HG03025 (cell line): ENCODE measurements at regions not wholly inside any gene's neighbourhood (a gene's known extent, or its start where the extent isn't known, plus 50 kb on each side); places are given as distances from the start of the nearest gene placed in this dataset.
"Not testable (repeated sequence)": the region's sequence is repeated elsewhere in the genome, so short reads cannot be mapped to it uniquely, and the experiment has no call there.

Experiments
- ATAC-seq: cut with Tn5 transposase; IDR thresholded peaks from one replicate; pipeline ENCODE4 v1.9.1; 2021; ENCODE audit warnings: mild to moderate bottlenecking, moderate library complexity; ENCODE audit not compliant: unreplicated experiment, low FRiP score

DNA sequence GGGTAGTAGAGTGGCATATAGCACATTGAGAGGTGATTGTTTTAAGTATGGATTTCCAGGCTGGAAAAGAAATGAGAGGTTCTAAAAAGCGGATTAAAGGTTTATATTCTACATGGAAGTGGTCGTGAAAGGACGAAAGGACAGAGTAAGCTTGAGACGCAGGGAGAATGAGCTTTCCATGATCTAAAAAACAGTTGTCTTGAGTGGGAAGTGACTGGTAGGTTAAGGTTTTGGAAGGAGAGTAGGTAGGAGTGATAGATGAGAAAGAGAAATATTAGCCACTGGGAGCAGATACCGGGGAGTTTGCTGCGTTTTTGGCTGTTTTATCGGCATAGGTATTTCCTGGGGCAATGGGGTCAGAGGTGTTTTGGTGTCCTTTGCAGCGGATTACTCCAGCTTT, 750.6 kb upstream of the ADGRB3 start:
- ATAC-seq, result no peak

DNA sequence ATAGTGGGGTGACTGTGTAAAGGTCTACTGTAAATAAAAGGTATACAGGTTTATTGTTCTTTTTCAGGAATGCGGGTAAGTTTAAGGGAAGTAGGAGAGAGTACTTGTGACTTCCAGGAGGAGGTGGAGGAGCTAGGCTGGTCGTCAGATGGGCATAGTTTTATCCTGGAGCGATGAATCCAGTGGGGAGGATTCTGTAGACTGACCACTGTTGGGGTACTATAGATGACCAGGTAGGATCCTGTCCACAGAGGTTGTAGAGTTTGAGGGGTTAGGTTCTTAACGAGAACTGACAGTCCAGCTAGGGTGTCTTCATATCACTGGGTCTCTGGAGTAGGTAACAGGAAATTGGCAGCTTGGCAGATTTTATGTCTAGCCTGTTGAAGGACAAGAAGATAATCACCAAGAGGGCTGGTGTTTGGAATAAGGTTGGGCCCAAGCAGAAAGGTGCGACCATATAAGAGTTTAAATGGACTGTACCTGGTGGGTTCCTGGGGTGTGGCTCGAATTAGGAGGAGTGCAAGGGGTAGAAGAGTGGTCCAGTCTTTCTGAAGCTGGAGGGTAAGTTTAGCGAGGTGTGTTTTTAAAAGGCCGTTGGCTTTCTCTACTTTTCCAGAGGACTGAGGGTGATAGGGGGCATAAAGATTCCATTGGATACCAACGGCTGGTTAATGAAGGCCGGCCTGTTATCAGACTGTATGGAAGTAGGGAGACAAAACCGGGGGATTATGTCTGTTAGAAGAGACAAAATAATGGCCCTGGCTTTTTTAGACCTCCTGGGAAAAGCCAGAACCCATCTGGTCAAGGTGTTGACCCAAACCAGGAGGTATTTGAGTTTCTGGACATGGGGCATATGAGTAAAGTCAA, 751.3 kb upstream of the ADGRB3 start:
- ATAC-seq, result no peak

DNA sequence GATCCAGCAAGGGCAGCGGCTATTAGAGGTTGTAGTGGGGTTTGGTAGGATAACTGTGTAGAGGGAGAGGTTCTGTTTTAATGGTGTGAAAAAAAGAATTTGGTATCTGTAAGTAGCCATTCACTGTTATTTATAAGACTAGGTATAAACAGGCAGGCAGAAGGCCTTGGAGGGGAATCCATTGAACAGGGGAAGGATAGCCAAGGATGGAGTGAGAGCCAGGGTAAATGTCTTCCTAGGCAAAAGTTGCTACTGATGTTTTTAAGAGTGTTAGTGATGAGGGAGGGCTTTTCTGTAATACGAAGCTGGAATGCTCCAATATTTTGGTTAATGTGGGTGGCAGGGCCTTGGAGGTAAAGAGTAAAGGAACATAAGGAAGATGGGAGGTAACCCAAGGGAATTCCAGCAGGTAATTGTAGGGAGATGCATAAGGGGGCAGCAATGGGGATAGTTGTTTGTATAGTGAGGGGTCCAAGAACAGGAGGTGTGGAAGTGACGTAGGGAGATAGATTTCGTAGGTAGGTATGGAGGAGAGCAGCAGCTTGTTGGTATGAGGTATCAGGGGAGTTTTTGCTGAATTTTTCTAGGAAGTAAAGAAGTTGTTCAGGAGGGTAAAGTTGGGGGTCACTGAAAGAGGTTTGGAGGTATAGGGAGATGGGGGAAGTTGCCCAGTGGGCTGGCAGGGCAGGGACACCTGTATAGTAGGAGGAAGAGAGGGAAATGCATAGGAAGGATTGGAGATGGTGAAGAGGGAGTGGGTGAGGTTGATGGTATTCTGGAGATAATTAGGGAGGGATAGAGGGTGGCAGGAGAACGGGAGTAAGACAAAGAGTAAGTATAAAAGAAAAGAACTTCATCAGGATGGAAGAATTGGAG, 752.4 kb upstream of the ADGRB3 start:
- ATAC-seq, result no peak

DNA sequence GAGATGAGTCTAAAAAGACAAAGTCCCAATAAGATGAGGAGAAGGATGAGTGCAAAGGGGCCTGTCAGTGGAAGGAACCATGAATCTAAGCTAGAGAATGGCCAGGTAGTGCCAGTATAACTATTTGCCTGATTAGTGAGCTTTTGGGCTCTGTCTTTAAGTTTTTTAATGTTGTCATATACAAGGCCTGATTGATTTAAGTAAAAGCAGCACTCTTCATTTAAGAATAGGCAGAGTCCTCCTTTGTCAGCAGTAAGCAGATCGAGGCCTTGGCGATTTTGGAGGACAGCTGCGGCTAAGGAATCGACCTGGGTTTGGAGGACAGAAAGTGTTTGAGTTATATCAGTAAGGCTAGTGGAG, 753.4 kb upstream of the ADGRB3 start:
- no peak for ATAC-seq

DNA sequence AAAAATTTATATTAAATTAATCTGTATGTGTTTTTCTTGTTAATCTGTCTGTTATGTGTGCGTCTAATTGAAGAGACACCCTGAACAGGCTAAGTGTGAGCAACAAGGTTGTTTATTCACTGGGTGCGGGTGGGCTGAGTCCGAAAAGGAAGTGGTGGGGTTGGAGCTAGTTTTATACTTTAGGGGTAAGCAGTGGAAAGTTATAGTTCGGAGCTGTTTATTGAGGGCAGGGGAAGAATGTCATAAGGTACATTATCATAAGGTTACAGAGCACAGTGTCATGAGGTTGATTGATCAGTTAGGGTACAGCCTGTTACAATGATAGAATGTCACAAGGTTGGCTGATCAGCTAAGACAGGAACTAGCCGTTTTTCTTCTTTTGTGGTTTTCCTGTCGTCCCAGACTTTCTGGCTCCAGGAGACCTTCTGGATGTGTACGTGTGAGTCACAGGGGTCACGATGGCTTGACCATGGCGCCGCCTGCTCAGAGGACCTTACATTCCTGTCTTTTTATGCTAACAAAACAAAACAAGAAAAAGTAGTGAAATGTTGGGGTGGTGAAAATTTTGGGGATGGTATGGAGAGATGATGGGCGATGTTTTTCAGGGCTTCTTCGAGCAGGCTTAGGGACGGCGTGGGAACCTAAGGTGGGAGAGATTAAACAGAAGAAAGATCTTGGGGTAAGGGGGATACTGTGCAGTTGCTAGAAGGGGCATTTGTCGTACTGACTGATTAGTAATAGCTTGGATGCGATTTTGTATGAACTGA, 754.0 kb upstream of the ADGRB3 start:
- no peak for ATAC-seq

DNA sequence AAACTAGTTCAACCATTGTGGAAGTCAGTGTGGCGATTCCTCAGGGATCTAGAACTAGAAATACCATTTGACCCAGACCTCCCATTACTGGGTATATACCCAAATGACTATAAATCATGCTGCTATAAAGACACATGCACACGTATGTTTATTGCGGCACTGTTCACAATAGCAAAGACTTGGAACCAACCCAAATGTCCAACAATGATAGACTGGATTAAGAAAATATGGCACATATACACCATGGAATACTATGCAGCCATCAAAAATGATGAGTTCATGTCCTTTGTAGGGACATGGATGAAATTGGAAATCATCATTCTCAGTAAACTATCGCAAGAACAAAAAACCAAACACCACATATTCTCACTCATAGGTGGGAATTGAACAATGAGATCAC, 754.7 kb upstream of the ADGRB3 start:
- ATAC-seq, result not testable (repeated sequence)

DNA sequence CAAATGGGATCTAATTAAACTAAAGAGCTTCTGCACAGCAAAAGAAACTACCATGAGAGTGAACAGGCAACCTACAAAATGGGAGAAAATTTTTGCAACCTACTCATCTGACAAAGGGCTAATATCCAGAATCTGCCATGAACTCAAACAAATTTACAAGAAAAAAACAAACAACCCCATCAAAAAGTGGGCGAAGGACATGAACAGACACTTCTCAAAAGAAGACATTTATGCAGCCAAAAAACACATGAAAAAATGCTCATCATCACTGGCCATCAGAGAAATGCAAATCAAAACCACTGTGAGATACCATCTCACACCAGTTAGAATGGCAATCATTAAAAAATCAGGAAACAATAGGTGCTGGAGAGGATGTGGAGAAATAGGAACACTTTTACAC, 755.2 kb upstream of the ADGRB3 start:
- ATAC-seq, result not testable (repeated sequence)

DNA sequence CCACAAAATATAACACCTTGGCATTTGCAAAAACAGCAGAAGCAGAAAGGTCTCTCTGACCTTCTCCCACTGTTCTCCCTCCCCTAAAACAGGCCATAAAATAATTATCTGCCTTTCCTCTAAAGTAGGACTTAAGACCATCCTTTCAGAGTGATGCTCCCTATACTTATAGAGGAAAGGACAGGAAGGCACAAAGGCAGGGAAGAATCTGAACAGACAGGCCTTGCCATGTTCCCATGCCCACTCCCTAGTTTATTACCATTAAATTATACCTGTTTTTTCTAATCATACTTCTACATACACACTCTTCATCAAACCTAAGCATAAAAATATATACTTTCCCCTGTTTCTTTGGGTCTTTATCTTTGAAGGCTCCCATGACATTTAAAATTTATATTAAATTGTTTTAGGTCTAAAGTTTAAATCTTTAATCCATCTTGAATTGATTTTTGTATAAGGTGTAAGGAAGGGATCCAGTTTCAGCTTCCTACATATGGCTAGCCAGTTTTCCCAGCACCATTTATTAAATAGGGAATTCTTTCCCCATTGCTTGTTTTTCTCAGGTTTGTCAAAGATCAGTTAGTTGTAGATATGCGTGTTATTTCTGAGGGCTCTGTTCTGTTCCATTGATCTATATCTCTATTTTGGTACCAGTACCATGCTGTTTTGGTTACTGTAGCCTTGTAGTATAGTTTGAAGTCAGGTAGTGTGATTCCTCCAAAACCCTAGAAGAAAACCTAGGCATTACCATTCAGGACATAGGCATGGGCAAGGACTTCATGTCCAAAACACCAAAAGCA, 755.8 kb upstream of the ADGRB3 start:
- ATAC-seq, result not testable (repeated sequence)

DNA sequence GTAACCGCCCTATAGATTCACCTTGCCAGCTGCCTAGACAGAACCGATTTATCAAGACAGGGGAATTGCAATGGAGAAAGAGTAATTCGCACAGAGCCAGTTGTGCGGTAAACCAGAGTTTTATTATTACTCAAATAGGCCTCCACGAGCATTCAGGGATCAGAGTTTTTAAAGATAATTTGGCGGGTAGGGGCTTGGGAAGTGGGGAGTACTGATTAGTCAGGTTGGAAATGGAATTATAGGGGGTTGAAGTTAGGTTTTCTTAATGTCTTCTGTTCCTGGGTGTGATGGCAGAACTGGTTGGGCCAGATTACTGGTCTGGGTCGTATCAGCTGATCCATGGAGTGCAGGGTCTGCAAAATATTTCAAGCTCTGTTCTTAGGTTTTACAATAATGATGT, 756.9 kb upstream of the ADGRB3 start:
- ATAC-seq, result not testable (repeated sequence)

DNA sequence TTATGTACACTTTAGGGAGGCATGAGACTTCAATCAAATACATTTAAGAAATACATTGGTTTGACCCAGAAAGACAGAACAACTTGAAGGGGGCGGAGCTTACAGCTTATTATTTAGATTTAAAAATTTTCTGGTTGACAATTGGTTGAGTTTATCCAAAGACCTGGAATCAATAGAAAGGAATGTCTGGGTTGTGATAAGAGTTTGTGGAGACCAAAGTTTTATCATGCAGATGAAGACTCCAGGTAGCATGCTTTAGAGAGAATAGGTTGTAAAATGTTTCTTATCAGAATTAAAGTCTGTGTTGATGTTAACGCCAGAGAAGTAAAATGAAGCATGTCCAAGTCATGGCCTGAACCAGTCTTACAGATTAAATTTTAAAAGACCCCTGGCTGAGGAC, 757.8 kb upstream of the ADGRB3 start:
- ATAC-seq, result no peak

DNA sequence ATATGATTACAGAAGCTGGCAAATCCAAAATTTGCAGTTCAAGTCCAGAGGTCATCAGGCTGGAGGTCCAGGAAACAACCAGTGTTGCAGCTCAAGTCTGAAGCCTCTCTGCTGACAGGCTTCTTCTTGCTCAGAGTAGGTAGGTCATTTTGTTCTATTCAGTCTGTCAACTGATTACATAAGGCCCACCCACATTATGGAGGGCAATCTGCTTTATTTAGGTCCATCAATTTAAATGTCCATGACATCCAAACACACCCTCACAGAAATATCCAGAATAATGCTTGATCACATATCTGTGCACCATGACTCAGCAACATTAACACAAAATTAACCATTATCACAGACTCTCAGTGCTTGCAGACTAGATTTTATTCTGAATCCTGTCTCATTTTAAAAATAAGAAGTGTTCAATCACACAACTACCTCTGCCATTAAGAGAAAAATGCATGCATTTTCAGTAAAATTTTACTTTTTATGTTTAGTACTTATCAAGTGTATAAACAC, 759.2 kb upstream of the ADGRB3 start:
- ATAC-seq, result no peak

DNA sequence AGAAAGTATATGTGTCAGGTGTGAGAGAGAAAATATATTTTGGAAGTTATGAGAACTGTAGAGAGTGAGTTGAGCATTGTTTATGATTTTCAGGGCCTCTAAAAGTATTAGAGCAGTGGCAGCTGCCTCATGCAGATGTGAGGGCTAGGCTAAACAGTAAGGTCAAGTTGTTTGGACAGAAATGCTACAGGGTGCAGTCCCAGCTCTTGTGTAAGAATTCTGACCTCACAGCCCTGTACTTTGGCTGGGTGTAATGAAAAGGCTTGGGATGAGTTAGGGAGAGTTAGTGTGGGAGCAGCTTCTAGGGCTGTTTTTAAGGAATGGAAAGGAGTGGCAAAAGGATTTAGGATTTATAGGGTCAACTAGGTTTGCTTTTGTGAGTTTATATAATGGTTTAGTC, 764.8 kb upstream of the ADGRB3 start:
- no peak for ATAC-seq

DNA sequence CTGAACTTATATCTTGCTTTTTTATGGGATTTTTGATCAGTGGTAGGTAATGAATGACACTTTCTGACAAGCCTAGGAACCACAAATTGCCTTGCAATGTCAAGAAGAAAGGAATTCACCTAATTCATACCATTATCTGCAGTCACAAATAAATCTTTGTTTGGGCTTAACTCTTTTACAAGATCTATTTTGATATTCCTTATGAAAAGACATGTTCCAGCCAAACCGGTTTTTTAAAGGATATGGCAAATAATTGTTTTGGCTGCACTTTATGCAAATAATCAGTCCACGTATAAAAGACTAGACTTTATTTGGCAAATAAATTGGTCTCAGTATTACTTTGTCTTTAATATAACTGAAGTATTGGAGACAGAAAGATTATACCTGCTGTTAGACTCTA, 771.7 kb upstream of the ADGRB3 start:
- ATAC-seq, result no peak

DNA sequence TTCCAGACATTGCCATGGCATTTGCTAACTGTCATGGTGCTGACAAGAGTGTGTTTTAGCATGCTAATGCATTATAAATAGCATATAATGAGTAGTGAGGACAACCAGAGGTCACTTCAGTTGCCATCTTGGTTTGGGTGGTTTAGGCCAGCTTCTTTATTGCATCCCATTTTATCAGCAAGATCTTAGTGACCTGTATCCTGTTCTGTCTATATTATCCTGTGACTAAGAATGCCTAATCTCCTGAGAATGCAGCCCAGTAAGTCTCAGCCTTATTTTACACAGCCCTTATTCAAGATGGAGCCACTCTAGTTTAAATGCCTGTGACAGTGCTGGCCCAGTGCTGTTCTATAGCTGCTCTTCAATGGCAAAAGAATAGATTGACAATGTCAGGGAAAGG, 781.0 kb upstream of the ADGRB3 start:
- ATAC-seq, result no peak

DNA sequence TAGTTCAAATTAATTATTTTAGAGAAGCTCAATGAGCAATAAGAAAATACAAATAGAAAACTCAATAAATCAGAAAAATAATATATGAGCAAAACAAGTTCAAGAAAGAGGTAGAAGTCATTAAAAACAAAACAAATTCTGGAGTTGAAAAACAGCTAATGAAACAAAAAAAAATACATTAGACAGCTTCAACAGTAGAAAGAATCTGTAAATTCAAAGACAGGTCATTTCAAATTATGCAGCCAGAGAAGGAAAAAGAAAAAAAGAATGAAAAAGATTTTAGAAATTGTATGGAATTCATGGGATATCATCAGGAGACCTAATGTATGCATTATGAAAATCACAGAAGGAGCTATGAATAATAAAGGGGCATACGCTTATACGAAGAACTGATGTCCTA, 795.3 kb upstream of the ADGRB3 start:
- ATAC-seq, result no peak

DNA sequence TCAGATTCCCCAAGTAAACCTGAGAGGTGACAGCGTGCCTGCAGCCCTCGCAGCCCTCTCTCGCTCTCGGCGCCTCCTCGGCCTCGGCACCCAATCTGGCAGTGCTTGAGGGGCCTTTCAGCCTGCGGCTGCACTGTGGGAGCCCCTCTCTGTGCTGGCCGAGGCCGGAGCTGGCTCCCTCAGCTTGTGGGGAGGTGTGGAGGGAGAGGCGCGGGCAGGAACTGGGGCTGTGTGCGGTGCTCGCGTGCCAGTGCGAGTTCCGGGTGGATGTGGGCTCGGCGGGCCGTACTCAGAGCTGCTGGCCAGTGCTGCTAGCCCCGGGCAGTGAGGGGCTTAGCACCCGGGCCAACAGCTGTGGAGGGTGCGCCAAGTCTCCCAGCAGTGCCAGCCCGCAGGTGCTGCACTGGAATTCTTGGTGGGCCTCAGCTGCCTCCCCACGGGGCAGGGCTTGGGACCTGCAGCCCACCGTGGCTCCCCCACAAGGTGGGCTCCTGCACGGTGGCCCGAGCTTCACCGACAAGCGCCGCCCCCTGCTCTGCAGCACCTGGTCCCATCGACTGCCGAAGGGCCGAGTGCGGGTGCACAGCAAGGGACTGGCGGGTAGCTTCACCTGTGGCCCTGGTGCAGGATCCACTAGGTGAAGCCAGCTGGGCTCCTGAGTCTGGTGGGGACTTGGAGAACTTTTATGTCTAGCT, 809.7 kb upstream of the ADGRB3 start:
- no peak for ATAC-seq

DNA sequence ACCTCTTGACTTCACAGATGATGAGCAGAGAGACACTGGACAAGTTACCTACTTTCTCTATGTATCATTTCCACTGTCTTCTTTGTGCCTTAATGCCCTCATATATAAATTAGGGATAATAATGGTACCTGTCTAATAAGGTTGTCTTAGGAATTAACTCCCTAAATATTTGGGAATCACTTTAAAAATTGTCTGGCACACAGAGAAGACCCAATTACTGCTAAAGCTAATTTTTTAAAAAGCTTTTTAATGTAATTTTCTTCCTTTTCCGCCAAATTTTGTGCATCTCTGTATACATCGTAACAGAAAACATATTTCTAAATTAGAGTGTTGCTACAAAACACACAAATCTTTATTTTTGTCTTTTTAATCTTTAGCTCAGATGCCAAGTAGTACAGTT, 816.8 kb upstream of the ADGRB3 start:
- no peak for ATAC-seq

DNA sequence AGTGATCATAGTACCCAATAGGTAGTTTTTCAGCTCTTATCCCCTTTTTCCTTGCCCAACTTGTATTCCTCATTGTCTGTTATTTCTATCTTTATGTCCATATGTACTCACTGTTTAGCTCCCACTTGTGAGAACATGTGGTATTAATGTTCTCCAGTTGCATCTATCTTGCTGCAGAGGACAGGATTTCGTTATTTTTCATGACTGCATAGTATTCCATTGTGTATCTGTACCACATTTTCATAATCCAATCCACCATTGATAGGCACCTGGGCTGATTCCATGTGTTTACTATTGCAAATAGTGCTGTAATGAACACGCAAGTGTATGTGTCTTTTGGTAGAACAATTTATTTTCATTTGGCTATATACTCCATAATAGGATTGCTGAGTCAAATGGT, 819.5 kb upstream of the ADGRB3 start:
- no peak for ATAC-seq

DNA sequence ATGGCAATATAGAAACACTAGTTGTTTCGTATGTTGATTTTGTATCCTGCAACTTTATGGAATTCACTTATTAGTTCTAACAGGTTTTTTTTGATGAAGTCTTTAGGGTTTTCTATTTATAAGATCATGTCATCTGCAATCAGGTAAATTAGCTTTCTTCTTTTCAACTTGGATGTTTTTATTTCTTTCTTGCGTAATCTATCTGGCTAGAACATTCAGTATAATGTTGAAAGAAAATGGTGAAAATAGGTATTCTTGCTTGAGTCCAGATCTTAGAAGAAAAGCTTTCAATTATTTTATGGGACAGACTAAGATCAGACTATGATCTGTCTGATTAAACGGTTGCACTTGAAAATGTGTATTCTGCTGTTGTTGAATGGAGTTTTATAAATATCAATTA, 820.8 kb upstream of the ADGRB3 start:
- no peak for ATAC-seq
